SH-SY5Y (cell line): ENCODE measurements at regions not wholly inside any gene's neighbourhood (a gene's known extent, or its start where the extent isn't known, plus 50 kb on each side); places are given as distances from the start of the nearest gene placed in this dataset.

Experiments
- GATA2 ChIP-seq: IDR thresholded peaks from 2 replicates; pipeline ENCODE4 v1.6.1; 2011; ENCODE audit warnings: mild to moderate bottlenecking, low read depth, low read length
- GATA3 ChIP-seq: IDR thresholded peaks from 2 replicates; pipeline ENCODE4 v1.6.1; 2011; ENCODE audit warnings: low read depth, mild to moderate bottlenecking, low read length, moderate library complexity

DNA sequence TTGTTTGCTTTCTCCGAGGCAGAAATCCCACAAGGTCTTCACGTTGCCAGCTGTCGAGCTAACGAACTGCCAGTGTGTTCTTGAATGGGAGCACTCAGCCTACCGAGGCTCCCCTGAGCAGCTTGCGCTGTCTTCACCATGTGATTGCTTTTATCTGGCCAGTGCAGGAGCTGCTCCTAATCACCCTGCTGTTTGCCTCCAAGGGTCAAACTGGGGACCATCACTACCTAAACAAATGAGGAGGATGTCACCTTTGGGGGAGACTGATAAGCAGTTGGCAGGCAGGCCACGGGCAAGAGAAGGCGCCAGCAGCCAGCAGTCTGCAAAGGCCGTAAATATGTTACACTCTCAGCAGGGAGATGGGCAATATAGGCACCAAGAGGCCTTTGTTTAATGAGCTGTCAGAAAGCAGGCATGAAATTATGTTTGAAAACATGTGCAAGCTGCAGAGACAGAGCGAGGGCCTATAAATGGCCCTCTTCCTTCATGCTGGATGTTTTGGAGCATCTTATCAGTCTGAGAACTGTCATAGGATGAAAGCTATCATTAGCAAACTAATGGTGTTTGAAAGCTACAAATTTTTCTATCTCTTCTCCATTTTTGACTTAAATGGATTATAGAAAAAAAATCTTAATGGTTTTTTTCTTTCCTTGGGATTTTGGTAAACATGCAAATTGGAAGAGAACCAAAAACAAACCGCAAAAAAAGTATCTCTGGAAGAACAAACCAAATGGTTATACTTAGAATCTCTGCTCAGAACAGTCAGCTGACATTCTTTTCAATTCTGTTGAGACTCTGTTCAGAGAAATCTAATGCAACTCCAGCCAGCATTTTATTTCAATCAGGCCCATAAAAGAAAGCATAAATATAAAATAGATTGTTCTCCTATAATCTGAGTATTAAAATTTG, 267.3 kb upstream of the NPVF start:
- TF ChIP-seq GATA3 (no peak), GATA2 (no peak)

DNA sequence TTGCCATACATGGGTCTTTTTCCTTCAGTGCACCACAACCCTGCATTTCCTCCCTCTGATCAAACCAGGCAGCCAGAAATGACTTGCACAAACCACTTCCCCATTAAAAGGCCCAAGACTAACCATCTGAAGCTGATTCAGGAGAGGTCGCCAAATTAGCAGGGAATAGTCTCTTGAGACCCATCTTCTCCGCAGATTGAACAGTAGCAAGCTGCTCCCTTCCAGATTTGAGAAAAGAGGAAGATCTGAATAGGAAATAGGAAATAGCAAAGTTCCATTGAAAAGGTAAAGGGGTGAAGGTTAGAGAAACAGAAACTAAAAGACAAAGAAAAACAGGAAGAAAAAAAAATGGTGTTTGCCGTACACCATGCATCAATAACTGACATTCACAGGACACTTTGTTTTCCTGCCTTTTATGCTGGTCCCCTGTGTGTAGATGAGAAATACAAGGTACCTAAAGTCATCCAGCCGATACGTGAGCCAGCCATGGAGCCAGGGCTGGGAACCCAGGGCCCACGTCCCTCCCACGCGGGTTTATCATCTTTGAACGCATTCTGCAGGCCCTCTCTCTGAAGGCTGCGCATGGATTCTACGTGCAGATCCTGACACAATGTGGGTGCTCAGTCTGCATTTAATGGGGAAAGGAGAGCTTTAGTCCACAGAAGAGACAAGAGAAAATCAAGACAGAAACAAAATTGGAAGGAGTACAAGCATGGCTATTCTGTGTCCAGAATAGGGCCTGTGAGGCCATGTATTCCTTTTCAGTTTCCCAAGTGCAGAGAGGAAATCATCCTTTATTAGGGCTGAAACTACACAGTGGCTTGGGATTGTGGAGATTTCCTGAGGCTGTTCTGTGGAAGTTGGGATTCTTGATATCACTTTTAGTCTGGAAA, 268.4 kb upstream of the NPVF start:
- TF ChIP-seq GATA3 (no peak), GATA2 (no peak)

DNA sequence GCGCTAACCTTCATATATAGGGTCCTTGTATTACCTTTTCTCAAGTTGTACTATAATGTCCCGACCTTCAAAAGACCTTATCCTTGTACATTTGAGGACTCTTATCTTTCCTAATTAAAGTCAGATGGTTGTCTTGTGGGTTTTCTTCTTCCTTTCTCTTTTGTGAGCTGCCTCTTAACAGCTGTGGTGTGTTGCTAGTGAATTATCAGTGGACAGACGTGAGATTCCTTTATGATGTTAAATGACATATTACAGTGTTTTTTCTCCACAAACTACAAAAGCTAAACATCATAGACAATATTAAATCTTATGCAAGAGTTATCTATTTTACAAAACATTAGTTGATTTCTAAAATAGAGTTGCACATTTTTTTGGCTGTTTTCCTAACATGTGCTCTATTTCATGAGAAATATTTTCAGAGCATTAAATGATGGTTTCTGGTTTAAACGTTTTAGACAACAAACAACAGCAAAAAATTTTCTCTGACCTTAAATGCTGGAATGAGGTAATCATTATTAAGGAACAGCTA, 272.2 kb upstream of the NPVF start:
- TF ChIP-seq GATA2 (no peak), GATA3 (no peak)

DNA sequence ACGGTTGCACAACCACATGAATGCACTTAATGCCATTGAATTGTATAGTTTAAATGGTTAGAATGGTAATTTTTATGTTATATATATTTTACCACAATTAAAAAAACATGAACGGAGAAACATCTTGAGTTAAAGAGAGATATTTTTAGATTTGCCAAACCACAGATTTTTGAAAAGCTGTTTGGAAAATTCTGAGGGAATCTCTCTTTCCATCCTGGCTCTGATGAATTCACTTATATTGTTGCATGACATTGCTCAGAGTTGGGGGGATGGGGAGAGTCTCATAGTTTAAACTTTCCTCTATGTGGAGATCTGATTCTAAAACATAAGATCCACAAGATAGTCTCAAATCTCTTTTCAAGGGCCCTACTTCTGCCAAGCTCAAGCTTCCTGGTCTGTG, 275.0 kb upstream of the NPVF start:
- no peak for TF ChIP-seq GATA3
- no peak for TF ChIP-seq GATA2

DNA sequence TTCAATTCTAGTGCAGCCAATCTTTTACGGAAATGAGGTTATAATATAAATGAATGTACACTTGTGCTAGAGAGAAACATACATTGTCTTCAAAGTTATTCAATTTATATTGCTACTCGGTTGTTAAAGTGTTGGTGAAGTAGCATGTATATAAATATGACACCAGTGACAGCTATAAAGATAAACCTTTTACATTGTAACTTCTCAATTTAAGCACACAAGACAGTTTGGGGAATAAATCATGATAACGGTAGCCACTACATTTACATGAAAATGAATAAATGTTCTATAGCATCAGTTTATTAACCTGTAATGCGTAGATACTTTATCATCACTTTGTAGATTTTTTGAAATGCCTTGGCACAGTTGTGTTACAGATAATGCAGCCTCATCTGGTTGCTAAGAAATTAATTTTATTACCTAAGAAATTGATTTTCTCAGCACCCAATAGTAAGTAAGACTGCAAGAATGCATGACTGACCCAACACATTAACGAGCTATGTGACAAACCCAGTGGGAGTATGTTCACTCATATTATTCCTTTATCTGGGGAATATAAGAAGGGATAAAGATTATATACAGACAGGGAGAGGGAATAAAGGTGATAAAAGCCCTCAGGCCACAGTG, 283.9 kb upstream of the NPVF start:
- TF ChIP-seq GATA3 (no peak), GATA2 (no peak)

DNA sequence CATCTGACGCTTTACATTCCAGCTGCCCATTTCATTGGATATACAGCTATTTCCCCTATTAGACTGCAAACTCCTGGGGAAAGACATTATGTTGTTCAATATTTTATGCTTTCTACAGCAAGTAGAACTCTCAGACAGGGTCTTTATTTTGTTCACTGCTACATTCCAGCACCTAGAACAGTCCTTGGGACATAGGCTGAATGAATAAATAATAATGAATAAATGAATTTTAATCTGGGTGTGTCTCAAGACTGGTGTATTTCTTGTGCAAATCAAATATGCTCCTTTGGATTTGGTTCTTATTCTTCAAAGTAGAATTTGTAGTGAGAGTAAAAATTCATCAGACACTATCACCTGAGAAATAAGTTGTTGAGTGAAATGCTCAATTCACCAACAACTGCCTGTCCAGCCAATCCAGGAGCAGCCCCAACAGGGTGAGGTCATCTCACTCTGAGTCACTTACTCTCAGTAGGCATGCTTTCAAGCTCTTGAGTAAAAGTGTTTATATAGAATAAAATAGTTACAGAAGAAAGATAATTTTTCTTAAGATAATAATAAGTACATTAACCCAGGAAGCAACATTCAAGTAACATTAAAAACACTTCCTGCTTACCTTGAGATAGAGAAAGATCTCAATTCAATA, 287.5 kb upstream of the NPVF start:
- no peak for TF ChIP-seq GATA3
- TF ChIP-seq GATA2 = no peak

DNA sequence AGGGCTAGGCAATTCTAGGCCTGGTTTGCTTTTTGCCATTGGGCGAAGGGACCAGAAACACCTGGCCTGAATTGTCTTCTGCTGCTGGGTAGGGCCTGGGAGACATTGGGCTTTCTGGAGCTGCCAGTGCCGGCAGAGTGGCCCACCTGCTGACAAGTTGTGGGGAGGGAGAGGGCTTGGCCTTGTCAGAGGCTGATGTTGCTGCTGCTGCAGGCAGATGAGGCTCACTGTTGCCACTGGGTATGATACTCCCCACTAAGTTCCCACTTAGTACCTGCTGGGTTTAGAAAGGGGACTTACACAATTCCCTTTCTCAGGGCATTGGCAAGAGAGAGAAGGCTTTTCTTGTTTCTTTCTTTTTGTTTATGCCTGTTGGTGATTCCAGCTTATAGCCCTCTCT, 289.6 kb upstream of the NPVF start:
- no peak for TF ChIP-seq GATA2
- TF ChIP-seq GATA3 = no peak

DNA sequence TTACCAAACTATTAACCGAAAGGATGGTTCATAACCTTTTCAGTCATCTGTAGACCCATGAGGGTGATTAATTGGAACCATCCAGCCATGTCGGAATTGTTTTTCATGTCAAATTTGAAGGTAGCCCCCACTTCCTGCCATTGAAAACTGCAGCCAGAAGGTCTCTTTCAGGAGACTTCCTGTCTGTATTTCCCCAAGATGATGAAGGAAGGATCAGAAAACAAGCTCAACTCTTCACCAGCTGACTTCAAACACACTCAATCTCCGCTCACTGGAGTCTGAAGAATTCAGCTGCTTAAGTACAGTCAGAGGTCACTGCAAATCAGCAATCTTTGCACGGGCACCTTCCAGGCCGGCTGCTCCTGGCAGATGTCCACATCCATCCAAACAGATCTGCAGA, 291.7 kb upstream of the NPVF start:
- TF ChIP-seq GATA3 (no peak), GATA2 (no peak)

DNA sequence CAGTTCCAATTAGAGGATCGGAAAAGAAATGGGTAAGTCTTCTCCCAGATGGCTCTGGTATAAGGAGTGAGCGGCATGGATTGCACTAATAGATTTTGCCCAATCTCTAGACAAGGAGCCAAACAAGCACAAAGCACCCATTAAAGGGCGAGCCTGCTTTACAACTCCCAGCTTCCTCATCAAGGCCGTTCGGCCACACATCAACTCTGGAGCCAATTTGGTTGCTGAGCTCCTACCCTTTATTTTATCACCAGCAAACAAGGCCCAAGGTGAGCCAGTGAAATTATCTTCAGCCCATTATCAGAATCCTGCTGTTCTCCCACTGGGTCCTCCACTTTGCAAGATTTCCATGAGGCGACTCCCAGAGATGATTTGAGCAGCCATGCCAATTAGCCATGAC, 292.2 kb upstream of the NPVF start:
- TF ChIP-seq GATA3 (no peak), GATA2 (no peak)

DNA sequence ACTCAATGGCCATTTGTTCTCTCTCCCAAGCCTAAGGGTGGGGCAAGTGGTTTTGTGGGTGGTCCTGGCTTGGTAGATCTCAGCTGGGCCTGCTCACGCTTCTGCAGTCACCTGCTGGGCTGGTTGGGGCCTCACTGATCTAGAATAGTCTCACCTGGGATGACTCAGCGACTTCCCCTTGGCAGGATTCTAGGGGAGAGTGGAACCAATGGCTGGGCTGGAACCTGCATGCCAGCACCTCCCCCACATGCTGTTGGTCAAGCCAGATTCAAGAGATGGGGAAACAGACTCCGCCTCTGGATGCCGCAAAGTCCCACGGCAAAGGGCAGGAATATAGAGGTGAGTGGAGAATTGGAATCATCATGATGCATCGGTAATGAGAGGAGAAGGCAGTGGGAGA, 292.9 kb upstream of the NPVF start:
- TF ChIP-seq GATA3 (no peak), GATA2 (no peak)

DNA sequence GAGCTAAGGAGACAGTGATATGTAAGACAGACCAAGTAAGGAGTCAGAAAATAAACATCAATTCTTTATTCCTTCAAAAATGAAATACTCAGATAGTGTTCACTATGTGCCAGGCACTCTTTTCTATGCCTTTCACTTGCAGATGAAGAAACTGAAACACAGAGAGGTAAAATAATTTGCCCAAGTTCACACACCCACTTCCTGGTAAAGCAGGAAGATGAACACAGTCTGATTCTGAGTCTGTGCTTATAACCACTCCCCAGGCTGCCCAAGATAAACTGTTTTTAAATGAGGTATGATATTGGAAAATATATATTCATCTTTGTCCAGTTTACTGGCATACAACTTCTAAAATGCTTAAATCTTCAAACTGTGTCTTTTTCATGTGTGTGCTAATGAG, 294.4 kb upstream of the NPVF start:
- no peak for TF ChIP-seq GATA2
- TF ChIP-seq GATA3 = no peak

DNA sequence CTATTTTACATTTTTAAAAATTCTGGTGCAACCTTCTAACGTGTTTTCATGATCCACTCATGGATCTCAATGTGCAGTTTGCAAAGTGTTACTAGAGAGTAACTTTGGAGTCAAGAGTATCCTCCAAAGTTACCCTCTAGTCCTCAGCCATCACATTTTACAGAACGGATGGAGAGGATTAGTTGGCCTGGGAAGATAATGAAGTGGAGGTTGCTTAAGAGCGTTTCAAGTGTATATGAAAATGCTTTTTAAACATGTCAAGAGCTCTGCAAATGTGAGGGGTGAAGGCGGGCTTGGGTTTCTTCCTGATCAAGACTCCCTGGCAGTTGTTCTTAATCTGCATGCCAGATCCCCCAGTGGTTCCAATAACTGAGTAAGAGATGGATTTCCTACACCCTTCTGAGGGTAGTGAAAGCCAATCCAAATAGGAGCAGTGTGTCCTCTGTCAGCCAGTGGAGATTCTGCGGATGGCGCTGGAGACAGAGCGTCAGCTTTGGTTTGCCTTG, 299.4 kb upstream of the NPVF start:
- TF ChIP-seq GATA3 (no peak), GATA2 (no peak)

DNA sequence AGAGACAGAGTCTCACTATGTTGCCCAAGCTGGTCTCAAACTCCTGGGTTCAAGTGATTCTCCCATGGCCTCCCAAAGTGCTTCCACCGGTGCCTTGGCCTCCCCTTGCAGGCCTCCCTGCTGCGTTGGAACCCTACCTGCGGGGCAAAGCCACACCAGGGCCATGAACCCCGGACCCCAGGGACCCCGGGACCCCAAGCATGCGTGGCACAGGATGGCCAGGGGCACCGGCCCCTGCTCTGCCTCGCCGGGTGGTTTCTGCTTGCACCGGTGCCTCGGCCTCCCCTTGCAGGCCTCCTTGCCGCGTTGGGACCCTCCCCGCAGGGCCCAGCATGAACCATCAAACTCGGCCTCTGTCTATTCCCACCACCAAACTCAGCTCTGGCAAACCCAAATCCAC, 301.0 kb upstream of the NPVF start:
- TF ChIP-seq GATA3 (no peak), GATA2 (no peak)

DNA sequence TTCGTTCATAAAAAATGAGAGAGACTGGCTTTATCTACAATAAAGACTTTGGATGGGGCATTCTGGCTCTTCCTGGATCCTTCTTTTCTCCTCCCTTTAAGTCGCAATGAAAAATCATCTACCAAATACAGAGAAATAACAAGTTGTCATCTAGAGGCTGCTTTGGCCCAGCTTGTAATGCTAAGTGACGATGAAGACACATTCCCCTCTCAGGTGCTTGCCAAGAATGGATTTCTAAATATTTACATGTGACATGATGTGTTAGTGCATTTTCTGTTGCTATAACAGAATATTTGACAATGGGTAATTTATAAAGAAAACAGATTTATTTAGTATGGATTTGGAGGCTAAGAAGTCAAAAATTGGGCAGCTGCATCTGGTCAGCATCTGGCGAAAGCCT, 308.6 kb upstream of the NPVF start:
- TF ChIP-seq GATA2 = no peak
- no peak for TF ChIP-seq GATA3
